ENCODE measurements at regions not wholly inside any gene's neighbourhood (a gene's known extent, or its start where the extent isn't known, plus 50 kb on each side); places are given as distances from the start of the nearest gene placed in this dataset.

DNA sequence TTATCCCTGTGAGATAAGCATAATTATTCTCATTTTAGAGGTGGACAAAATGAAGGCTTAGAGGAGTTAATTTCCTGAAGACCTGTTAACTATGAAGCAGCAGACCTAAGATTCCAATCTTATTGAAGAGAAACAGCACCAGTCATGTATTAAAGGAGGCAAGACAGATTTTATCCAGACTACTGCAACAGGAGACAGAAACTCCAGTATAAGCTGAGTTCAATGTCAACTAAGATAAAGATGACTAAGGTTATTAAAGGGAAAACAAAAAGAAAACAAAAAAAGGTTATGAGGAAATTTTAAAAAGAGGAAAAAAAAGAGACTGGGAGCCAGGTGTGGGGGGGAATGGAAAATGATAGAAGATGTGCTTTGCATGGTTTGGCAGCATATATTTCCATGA, 707.7 kb upstream of the NR2F2 start:
- TF ChIP-seq ZNF546 (CRISPR knock-in tag; conservative IDR thresholded peaks at IDR 0.05), result no peak
- TF ChIP-seq, protein P1, sequence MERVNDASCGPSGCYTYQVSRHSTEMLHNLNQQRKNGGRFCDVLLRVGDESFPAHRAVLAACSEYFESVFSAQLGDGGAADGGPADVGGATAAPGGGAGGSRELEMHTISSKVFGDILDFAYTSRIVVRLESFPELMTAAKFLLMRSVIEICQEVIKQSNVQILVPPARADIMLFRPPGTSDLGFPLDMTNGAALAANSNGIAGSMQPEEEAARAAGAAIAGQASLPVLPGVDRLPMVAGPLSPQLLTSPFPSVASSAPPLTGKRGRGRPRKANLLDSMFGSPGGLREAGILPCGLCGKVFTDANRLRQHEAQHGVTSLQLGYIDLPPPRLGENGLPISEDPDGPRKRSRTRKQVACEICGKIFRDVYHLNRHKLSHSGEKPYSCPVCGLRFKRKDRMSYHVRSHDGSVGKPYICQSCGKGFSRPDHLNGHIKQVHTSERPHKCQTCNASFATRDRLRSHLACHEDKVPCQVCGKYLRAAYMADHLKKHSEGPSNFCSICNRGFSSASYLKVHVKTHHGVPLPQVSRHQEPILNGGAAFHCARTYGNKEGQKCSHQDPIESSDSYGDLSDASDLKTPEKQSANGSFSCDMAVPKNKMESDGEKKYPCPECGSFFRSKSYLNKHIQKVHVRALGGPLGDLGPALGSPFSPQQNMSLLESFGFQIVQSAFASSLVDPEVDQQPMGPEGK (CRISPR knock-in tag; IDR thresholded peaks at IDR 0.05), result no peak
- no peak for TF ChIP-seq NCOA2 (CRISPR knock-in tag; IDR thresholded peaks at IDR 0.05)
- TF ChIP-seq ZNF614 (CRISPR knock-in tag; IDR thresholded peaks at IDR 0.05; ENCODE audit: borderline replicate concordance), result no peak
- no peak for TF ChIP-seq CBX5 (CRISPR knock-in tag; IDR thresholded peaks at IDR 0.05; ENCODE audit: borderline replicate concordance)
- TF ChIP-seq ZSCAN9 (CRISPR knock-in tag; IDR thresholded peaks at IDR 0.05; ENCODE audit: borderline replicate concordance), result no peak
- no peak for TF ChIP-seq EP300 (IDR thresholded peaks at IDR 0.05; ENCODE audit: low read depth in 2 of 2, low read length in 2 of 2)
- TF ChIP-seq EP300 (CRISPR knock-in tag; IDR thresholded peaks at IDR 0.05; ENCODE audit: borderline replicate concordance), result no peak
- no peak for TF ChIP-seq ZKSCAN5 (CRISPR knock-in tag; IDR thresholded peaks at IDR 0.05)
